ENCODE measurements at regions not wholly inside any gene's neighbourhood (a gene's known extent, or its start where the extent isn't known, plus 50 kb on each side); places are given as distances from the start of the nearest gene placed in this dataset.

DNA sequence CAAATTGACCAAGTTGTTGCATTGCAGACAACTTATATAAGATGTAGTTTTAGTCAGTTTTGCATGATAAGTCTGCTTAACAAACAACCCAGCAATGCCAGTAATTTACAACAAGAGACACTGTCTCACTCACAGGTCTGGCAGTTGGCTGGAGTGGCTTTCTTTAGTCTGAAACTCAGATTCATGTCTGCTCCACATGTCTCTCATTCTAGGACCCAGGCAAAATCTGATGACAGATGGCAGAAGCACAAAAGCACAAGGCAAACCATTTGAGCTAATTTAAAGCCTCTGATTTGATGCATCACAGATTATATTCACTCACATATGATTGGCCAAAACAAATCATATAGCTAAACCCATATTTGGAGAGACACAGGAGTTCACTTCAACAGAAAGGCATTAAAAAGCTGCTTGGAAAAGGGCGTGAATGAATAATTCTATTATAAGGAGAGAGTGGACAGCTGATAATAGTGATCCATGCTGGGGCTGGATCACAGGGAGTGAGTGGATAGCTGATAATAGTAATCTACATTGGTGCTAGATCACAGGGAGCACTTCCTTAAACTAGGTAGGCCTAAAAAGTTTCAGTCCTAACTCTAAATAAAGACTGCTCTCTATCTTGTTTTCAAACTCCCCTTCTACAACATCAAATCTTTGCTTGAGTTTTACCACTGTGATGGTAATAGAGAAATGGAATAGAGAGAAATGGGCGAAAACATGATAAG, 593.2 kb upstream of the ZNF804A start:
- TF ChIP-seq FOXK2 (IDR thresholded peaks at IDR 0.05) (no peak), NFRKB (IDR thresholded peaks at IDR 0.05) (no peak), SP1 (IDR thresholded peaks at IDR 0.05) (no peak), LEF1 (IDR thresholded peaks at IDR 0.05; ENCODE audit: borderline replicate concordance) (no peak), ARNT (IDR thresholded peaks at IDR 0.05) (no peak), HDGF (IDR thresholded peaks at IDR 0.05; ENCODE audit: borderline replicate concordance) (no peak), FOXA1 (IDR thresholded peaks at IDR 0.05) (no peak), L3MBTL2 (conservative IDR thresholded peaks at IDR 0.05) (no peak), CTBP1 (IDR thresholded peaks at IDR 0.05; ENCODE audit: borderline replicate concordance) (no peak), FOXM1 (IDR thresholded peaks at IDR 0.05; ENCODE audit: borderline replicate concordance) (no peak), ELF4 (IDR thresholded peaks at IDR 0.05) (no peak), BHLHE40 (IDR thresholded peaks at IDR 0.05; ENCODE audit: borderline replicate concordance) (no peak), SUZ12 (IDR thresholded peaks at IDR 0.05) (no peak), ZNF384 (IDR thresholded peaks at IDR 0.05) (no peak), TARDBP (IDR thresholded peaks at IDR 0.05) (no peak)
- TF ChIP-seq, protein P1, sequence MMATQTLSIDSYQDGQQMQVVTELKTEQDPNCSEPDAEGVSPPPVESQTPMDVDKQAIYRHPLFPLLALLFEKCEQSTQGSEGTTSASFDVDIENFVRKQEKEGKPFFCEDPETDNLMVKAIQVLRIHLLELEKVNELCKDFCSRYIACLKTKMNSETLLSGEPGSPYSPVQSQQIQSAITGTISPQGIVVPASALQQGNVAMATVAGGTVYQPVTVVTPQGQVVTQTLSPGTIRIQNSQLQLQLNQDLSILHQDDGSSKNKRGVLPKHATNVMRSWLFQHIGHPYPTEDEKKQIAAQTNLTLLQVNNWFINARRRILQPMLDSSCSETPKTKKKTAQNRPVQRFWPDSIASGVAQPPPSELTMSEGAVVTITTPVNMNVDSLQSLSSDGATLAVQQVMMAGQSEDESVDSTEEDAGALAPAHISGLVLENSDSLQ (IDR thresholded peaks at IDR 0.05) = no peak
- no peak for DNase-seq (ENCODE audit: extremely low spot score)
- ChIA-PET POLR2A (no interaction called here), CTCF (no interaction called here)

DNA sequence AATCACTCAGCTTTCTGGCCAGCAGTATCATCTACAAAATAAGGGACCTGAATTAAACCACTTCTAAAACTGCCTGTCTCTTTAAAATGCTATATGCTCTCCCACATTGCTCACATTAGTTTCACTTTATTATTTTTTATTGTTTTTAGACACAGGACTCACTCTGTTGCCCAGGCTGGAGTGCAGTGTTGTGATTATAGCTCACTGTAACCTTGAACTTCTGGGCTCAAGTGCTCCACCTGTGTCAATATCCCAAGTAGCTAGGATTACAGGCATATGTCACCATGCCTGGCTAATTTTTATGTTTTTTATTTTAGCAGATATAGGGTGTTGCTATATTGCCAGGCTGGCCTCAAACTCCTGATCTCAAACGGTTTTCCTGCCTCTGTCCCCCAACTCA, 591.3 kb upstream of the ZNF804A start:
- TF ChIP-seq TARDBP (IDR thresholded peaks at IDR 0.05) (no peak), ARNT (IDR thresholded peaks at IDR 0.05) (no peak), LEF1 (IDR thresholded peaks at IDR 0.05; ENCODE audit: borderline replicate concordance) (no peak), BHLHE40 (IDR thresholded peaks at IDR 0.05; ENCODE audit: borderline replicate concordance) (no peak), SUZ12 (IDR thresholded peaks at IDR 0.05) (no peak), L3MBTL2 (conservative IDR thresholded peaks at IDR 0.05) (no peak), FOXK2 (IDR thresholded peaks at IDR 0.05) (no peak), FOXA1 (IDR thresholded peaks at IDR 0.05) (no peak), CTBP1 (IDR thresholded peaks at IDR 0.05; ENCODE audit: borderline replicate concordance) (no peak), SP1 (IDR thresholded peaks at IDR 0.05) (no peak), ELF4 (IDR thresholded peaks at IDR 0.05) (no peak), NFRKB (IDR thresholded peaks at IDR 0.05) (no peak), HDGF (IDR thresholded peaks at IDR 0.05; ENCODE audit: borderline replicate concordance) (no peak), ZNF384 (IDR thresholded peaks at IDR 0.05) (no peak)
- TF ChIP-seq, protein P1 (IDR thresholded peaks at IDR 0.05) = no peak
- ChIA-PET CTCF (no interaction called here), POLR2A (no interaction called here)
- no peak for DNase-seq (ENCODE audit: extremely low spot score)

DNA sequence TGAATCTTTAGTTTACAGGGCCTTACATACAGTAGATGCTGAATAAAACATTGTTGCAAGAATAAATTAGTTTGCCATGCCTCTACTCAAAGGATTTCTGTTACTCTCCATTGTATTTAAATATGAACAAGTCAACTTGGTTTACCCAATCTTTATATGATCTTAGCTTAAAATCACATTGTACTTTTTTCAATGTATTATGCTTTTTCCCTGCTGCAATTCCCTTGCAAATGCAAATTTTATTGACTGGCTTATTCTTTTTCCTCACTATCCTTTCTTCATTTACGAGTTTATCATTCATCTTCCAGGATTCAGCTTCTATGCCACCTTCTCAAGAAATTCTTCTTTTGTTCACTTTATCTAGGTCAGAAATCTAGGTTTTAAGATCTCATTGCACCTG, 571.4 kb upstream of the ZNF804A start:
- ChIA-PET CTCF (no interaction called here), POLR2A (no interaction called here)
- DNase-seq (ENCODE audit: extremely low spot score) = no peak
- TF ChIP-seq FOXK2 (IDR thresholded peaks at IDR 0.05) (no peak), L3MBTL2 (conservative IDR thresholded peaks at IDR 0.05) (no peak), HDGF (IDR thresholded peaks at IDR 0.05; ENCODE audit: borderline replicate concordance) (no peak), SP1 (IDR thresholded peaks at IDR 0.05) (no peak), ELF4 (IDR thresholded peaks at IDR 0.05) (no peak), SUZ12 (IDR thresholded peaks at IDR 0.05) (no peak), NFRKB (IDR thresholded peaks at IDR 0.05) (no peak), CTBP1 (IDR thresholded peaks at IDR 0.05; ENCODE audit: borderline replicate concordance) (no peak), ARNT (IDR thresholded peaks at IDR 0.05) (no peak), LEF1 (IDR thresholded peaks at IDR 0.05; ENCODE audit: borderline replicate concordance) (no peak), TARDBP (IDR thresholded peaks at IDR 0.05) (no peak), FOXM1 (IDR thresholded peaks at IDR 0.05; ENCODE audit: borderline replicate concordance) (no peak), BHLHE40 (IDR thresholded peaks at IDR 0.05; ENCODE audit: borderline replicate concordance) (no peak), ZNF384 (IDR thresholded peaks at IDR 0.05) (no peak), FOXA1 (IDR thresholded peaks at IDR 0.05) (no peak)
- TF ChIP-seq, protein P1 (IDR thresholded peaks at IDR 0.05) = no peak

DNA sequence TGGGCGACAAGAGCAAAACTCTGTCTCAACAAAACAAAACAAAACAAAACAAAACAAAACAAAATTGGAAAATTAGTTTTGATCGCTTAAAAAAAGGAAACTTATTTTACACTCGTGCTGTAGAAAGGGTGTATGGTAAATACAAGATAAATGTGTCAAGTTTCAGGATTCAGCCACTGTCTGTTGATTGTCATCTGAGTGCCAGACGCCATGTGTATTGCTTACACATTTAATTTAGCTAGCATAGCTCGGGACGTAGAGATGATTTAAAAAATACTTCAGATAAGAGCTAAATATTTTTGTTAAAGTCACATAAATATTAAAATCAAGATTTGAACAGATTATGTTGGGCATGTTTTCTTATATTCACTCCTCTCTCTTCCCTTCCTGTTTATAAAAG, 568.1 kb upstream of the ZNF804A start:
- POLR2A ChIA-PET = no interaction called here
- TF ChIP-seq ZNF384 (IDR thresholded peaks at IDR 0.05) (no peak), FOXA1 (IDR thresholded peaks at IDR 0.05) (no peak), ELF4 (IDR thresholded peaks at IDR 0.05) (no peak), SP1 (IDR thresholded peaks at IDR 0.05) (no peak), NFRKB (IDR thresholded peaks at IDR 0.05) (no peak), LEF1 (IDR thresholded peaks at IDR 0.05; ENCODE audit: borderline replicate concordance) (no peak), BHLHE40 (IDR thresholded peaks at IDR 0.05; ENCODE audit: borderline replicate concordance) (no peak), FOXK2 (IDR thresholded peaks at IDR 0.05) (no peak), SUZ12 (IDR thresholded peaks at IDR 0.05) (no peak), FOXM1 (IDR thresholded peaks at IDR 0.05; ENCODE audit: borderline replicate concordance) (no peak)
- no peak for DNase-seq (ENCODE audit: extremely low spot score)
- CTCF ChIA-PET = no interaction called here

DNA sequence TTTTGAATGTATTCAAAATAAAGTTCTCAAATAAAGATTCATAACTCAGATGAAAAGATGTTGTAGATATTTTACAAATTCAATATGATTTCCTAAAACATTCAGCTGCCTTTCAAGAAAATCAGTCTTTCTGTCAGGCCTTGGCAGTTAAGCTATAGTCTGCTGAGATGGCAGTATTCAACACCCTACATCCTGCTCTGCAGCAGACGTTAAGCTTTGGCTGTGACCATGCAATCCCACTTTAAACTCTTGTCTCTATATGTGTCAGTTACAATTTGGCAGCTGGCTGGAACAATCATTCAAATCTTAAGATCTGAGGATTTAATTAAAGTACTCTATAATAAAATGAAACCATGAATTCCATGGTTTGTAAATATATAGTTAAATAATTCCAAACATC, 567.3 kb upstream of the ZNF804A start:
- ChIA-PET POLR2A (no interaction called here), CTCF (no interaction called here)
- TF ChIP-seq FOXM1 (IDR thresholded peaks at IDR 0.05; ENCODE audit: borderline replicate concordance) = no peak
- no peak for TF ChIP-seq SUZ12 (IDR thresholded peaks at IDR 0.05)
- no peak for TF ChIP-seq TARDBP (IDR thresholded peaks at IDR 0.05)
- no peak for TF ChIP-seq ARNT (IDR thresholded peaks at IDR 0.05)
- no peak for TF ChIP-seq L3MBTL2 (conservative IDR thresholded peaks at IDR 0.05)
- TF ChIP-seq ELF4 (IDR thresholded peaks at IDR 0.05) = no peak
- TF ChIP-seq ZNF384 (IDR thresholded peaks at IDR 0.05) = no peak
- no peak for TF ChIP-seq CTBP1 (IDR thresholded peaks at IDR 0.05; ENCODE audit: borderline replicate concordance)
- no peak for TF ChIP-seq SP1 (IDR thresholded peaks at IDR 0.05)
- no peak for TF ChIP-seq FOXA1 (IDR thresholded peaks at IDR 0.05)
- TF ChIP-seq BHLHE40 (IDR thresholded peaks at IDR 0.05; ENCODE audit: borderline replicate concordance) = no peak
- no peak for TF ChIP-seq FOXK2 (IDR thresholded peaks at IDR 0.05)
- no peak for TF ChIP-seq LEF1 (IDR thresholded peaks at IDR 0.05; ENCODE audit: borderline replicate concordance)
- TF ChIP-seq, protein P1 (IDR thresholded peaks at IDR 0.05) = no peak
- TF ChIP-seq HDGF (IDR thresholded peaks at IDR 0.05; ENCODE audit: borderline replicate concordance) = no peak
- TF ChIP-seq NFRKB (IDR thresholded peaks at IDR 0.05) = no peak
- no peak for DNase-seq (ENCODE audit: extremely low spot score)
